Testis (tissue), 2 donors: ENCODE measurements at regions not wholly inside any gene's neighbourhood (a gene's known extent, or its start where the extent isn't known, plus 50 kb on each side); places are given as distances from the start of the nearest gene placed in this dataset.
"Not testable (repeated sequence)": the region's sequence is repeated elsewhere in the genome, so short reads cannot be mapped to it uniquely, and the experiment has no call there.

ENCODE experiments used
- DNase-seq: peaks from one replicate; pipeline ENCODE4 v3.0.0-alpha.2; 2019
- H3K27ac ChIP-seq, 2 donors: fragments of 200-600 bp; sonication (generic); one replicate each; pipeline ENCODE4 v1.5.1; 2019
- H3K27me3 ChIP-seq: fragments of 200-600 bp; sonication (generic); one replicate; pipeline ENCODE4 v1.5.1; 2019
- H3K36me3 ChIP-seq: fragments of 200-600 bp; sonication (generic); one replicate; pipeline ENCODE4 v1.5.1; 2017; ENCODE audit warnings: low read depth; ENCODE audit errors: missing control alignments
- H3K4me1 ChIP-seq: fragments of 200-600 bp; sonication (generic); one replicate; pipeline ENCODE4 v1.5.1; 2019
- H3K4me3 ChIP-seq, 2 donors: fragments of 200-600 bp; sonication (generic); one replicate each; pipeline ENCODE4 v1.5.1; 2017 to 2019
- H3K9me3 ChIP-seq: fragments of 200-600 bp; sonication (generic); one replicate; pipeline ENCODE4 v1.5.1; 2017
- WGBS, 2 donors: methylation state at CpG; one replicate each; pipeline ENCODE4 v1.1.5; 2018; 5-methylcytosine and 5-hydroxymethylcytosine counted together
- intact Hi-C: fragments of 100-400 bp; cut with DNase I; formaldehyde crosslinking; loops from one replicate; pipeline ENCODE4 v1.15.1; 2023; ENCODE audit warnings: low total_unique reads
- TF ChIP-seq, protein P1 (sequence below), 3 experiments: fragments of 450-650 bp in 2 of 3; fragments of 200-600 bp in 1 of 3; sonication (generic) in 1 of 3; IDR thresholded peaks; one replicate each; pipeline ENCODE4 v1.5.1; 2016 to 2019; ENCODE audit warnings: antibody characterized with exemption in 3 of 3, mild to moderate bottlenecking in 2 of 3, moderate library complexity in 1 of 3

DNA sequence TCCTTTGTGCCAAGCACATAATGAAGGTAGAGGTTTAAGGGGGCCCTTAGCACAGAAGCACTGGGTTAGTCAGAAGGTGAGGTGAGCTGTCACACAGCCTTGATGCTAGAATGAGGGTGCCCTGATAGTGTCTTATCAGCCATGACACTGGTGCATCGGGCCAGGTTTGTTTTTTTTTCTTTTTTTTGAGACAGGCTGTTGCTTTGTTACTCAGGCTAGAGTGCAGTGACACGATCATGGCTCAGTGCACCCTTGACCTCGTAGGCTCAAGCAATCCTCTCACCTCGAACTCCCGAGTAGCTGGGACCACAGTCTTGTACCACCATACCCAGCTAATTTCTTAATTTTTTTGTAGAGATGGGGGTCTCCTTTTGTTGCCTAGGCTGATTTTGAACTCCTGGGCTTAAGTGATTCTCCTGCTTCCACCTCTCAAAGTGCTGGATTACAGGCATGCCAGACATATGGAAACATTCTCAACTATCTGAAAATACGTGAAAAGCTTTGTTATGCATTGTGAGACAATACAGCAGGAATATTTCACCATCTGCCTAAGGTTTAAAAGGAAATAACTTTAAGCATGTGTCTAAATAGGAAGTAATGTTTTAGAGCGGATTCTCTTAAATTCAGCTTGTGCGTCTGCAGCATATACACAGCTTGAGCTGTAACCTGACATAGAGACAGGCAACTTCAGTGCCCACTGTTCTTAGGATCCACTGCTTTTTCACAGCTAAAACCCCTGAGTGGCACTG lies 128.4 kb downstream of the FOXD4L6 start:
- H3K27ac ChIP-seq, H3K4me1 ChIP-seq, H3K4me3 ChIP-seq, H3K9me3 ChIP-seq, H3K36me3 ChIP-seq, H3K27me3 ChIP-seq, intact Hi-C loops, DNase-seq: not testable (repeated sequence)
- WGBS, 2 donors = 67 to 69% methylated on average over 8 of the region's 8 CpGs

DNA sequence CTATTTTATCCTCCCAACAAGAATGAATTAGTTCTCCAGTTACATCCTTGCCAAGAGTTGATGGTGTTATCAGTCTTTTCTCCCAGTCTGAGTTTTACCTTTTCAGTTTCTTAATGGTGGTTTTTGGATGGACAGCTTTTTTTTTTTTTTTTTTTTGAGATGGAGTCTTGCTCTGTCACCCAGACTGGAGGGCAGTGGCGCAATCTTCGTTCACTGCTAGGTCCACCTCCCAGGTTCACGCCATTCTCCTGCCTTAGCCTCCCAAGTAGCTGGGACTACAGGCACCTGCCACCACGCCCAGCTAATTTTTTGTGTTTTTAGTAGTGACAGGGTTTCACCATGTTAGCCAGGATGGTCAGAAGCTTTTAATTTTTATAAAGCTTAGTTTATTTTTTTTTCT lies 133.0 kb downstream of the FOXD4L6 start:
- intact Hi-C loops, H3K4me3 ChIP-seq, H3K36me3 ChIP-seq, H3K9me3 ChIP-seq, DNase-seq, H3K27ac ChIP-seq, H3K27me3 ChIP-seq: not testable (repeated sequence)
- H3K4me1 ChIP-seq = peaks cover 15% of the 10 kb centered on the region
- 83 to 92% methylated on average over 4 of the region's 4 CpGs for WGBS, 2 donors

DNA sequence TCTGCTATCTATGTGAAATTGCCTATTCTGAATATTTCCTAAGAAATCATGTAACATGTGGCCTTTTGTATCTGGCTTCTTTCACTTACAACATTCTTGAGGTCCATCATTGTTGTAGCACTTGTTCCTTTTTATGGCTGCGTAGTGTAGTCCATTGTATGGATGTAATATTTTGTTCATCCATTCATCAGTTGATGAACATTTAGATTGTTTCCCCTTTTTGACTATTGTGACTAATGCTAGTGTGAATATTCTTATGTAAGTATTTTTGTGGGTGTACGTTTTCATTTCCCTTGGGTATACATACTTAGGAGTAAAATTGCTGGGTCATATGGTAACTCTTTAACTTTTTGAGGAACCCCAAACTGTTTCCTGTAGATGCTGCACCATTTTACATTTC lies 134.6 kb downstream of the FOXD4L6 start:
- H3K36me3 ChIP-seq, DNase-seq, H3K27me3 ChIP-seq, intact Hi-C loops, H3K27ac ChIP-seq, H3K9me3 ChIP-seq, H3K4me3 ChIP-seq: not testable (repeated sequence)
- 56 to 61% methylated on average over 2 of the region's 2 CpGs for WGBS, 2 donors
- peaks cover 15% of the 10 kb centered on the region for H3K4me1 ChIP-seq

DNA sequence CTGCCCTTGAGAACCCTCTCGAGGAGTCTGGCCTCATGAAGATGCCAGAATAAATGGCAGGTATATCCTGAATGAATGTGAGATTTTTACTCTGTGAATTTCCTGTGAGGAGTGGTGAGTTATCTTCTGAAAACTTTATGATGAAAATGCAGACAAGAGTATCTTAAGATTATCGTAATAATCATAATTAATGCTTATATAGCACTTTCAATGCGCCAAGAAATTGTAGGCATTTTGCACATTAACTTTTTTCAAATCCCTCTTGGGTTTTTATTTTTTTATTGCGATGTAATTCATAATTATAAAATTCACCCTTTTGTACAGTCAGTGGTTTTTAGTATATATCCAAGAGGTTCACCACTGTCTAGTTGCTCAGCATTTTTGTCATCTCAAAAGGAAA lies 135.1 kb downstream of the FOXD4L6 start:
- WGBS, 2 donors = 51 to 68% methylated on average over 4 of the region's 4 CpGs
- DNase-seq, intact Hi-C loops, H3K27me3 ChIP-seq, H3K27ac ChIP-seq, H3K9me3 ChIP-seq, H3K36me3 ChIP-seq, H3K4me3 ChIP-seq: not testable (repeated sequence)
- peaks cover 15% of the 10 kb centered on the region for H3K4me1 ChIP-seq

DNA sequence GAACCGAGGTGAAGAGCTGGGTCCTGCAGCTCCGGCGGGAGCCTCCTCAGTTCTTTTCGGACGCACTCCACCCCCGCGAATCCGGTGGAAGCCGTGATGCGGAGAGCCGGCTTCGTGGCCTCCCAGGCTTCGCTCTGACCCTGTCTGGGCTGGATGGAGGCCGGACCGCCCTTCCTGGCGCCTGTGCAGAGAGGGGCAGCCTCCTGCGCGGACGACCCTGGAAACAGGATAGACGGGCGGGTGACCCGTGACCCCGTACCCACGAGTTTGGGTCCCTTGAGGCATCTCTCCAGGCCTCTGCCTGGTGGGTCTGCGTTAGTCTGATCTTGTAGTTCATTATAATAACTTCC lies 136.0 kb downstream of the FOXD4L6 start:
- H3K9me3 ChIP-seq, intact Hi-C loops, H3K27me3 ChIP-seq, H3K36me3 ChIP-seq: not testable (repeated sequence)
- 3 to 15% methylated on average over 14 to 25 of the region's 25 CpGs for WGBS, 2 donors
- Histone ChIP-seq H3K27ac (peak overlapping the region; percentile 83 to 96), H3K4me3 (peak overlapping the region; percentile 80 to 94), H3K4me1 (peaks cover 15% of the 10 kb centered on the region)
- DNase-seq = peak; percentile 69

DNA sequence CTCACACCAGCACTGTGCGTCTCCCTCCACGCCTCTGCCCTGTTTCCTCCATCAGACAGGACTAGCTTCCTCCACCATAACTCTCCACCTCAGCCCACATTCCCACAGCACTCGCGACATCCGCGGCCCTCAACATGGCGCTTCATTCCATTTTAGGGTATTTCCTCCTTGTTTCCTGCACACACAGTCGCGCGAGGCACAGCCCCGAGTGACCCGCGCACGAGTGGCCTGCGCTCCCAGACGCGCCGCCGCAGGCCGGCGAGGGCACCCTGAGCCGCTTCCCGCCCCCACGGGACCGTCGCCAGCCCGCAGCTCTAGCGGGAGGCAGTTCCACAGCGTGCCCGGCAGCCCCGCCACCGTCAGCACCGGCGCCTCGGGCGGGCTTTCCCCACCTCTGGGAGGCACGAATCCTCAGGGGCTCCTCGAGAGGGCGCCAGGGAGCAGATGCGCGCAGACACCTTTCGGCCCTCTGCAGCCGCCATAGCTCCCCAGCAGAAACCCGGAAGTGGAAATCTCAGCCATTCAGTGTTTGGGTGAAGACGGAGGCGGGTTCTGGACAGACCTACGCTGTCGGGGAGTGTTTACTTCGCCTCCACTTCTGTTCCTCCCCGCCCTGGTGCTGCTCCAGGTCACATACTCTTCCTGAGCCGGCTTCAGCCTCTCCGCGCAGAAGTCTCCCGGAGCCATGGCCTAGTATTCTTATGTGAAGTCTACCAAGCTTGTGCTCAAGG lies 136.6 kb downstream of the FOXD4L6 start:
- H3K27me3 ChIP-seq, intact Hi-C loops, H3K9me3 ChIP-seq, H3K36me3 ChIP-seq: not testable (repeated sequence)
- WGBS, 2 donors = 10% methylated on average over 54 of the region's 54 CpGs
- Histone ChIP-seq H3K27ac (peak overlapping the region; percentile 83 to 96), H3K4me1 (peaks cover 15% of the 10 kb centered on the region), H3K4me3 (peak overlapping the region; percentile 80 to 94)
- DNase-seq = peak; percentile 99
- TF ChIP-seq, protein P1, sequence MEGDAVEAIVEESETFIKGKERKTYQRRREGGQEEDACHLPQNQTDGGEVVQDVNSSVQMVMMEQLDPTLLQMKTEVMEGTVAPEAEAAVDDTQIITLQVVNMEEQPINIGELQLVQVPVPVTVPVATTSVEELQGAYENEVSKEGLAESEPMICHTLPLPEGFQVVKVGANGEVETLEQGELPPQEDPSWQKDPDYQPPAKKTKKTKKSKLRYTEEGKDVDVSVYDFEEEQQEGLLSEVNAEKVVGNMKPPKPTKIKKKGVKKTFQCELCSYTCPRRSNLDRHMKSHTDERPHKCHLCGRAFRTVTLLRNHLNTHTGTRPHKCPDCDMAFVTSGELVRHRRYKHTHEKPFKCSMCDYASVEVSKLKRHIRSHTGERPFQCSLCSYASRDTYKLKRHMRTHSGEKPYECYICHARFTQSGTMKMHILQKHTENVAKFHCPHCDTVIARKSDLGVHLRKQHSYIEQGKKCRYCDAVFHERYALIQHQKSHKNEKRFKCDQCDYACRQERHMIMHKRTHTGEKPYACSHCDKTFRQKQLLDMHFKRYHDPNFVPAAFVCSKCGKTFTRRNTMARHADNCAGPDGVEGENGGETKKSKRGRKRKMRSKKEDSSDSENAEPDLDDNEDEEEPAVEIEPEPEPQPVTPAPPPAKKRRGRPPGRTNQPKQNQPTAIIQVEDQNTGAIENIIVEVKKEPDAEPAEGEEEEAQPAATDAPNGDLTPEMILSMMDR (IDR thresholded peaks at IDR 0.05) = peak; percentile 42 to 93 (median 89)

DNA sequence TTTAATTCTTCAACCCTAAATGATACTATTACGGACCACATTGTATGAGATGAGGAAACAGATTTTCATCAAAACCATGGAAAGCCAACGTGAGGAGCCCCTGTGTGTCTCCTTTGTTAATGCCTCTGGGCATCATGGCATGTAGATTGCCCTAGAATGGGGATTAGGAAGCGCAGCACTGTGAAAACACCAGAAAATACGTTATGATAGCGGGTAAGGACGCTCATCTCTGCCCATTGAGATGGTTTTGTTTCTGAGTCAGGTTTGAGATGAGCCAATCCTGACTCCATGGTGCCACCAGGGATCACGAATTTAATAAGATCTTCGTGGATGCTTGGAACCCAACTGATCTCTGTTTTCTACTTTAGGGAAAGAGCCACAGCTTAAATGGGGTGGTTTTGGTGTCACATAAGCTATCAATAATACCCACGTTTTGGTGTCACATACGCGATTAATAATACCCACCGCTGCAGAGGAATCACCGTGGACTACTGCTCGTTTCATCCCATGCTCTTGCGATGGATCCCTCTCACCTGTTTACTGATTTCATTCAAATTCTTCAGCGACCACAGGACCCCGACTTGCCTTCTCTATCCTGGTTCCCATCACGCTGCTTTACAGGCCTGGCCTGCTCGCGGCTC lies 137.3 kb downstream of the FOXD4L6 start:
- WGBS, 2 donors = 41% methylated on average over 20 of the region's 20 CpGs
- H3K27me3 ChIP-seq, intact Hi-C loops, H3K36me3 ChIP-seq, H3K9me3 ChIP-seq, DNase-seq: not testable (repeated sequence)
- Histone ChIP-seq H3K27ac (peak overlapping the region; percentile 83 to 96), H3K4me3 (peak overlapping the region; percentile 80 to 94), H3K4me1 (peaks cover 15% of the 10 kb centered on the region)

DNA sequence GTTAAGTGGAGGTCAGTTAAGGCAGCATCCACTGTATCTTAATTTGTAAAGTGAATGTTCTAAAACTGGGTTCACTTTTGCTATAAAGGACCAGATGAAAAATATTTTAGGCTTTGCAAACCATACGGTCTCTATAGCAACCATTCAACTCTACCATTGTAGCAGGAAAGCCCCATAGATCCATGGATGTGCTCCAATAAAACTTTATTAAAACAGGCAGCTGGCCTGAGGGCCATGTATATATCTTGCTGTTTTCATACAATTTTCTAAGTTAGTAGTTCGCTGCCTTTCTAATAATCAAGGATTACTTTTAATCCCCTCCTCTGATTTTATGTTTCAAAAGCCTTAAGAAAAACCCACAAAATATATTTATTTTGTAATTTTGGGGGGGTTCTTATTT lies 142.1 kb downstream of the FOXD4L6 start:
- H3K4me1 ChIP-seq, intact Hi-C loops: not testable (repeated sequence)
- 75 to 80% methylated on average over 2 of the region's 2 CpGs for WGBS, 2 donors

DNA sequence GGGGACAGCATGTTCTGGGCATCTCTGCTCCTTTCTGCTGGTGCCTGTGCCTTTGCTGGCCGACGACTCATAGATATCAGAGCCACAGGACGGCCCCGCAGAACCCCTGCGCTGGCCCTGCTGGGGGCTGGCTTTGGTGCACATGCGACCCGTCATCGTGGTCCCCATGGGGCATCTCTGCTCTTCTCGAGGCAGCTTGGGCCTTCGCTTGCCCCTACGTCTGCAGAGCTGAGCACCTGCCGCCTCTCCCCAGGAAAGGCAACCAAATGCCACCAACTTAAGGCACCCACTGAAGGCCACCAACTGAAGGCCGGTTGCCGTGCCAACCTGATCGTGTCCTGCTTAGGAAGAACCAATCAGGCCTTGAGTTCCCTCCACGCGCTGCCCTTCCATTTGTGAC lies 153.1 kb downstream of the FOXD4L6 start:
- H3K4me1 ChIP-seq, H3K27me3 ChIP-seq, intact Hi-C loops, H3K4me3 ChIP-seq, H3K9me3 ChIP-seq, H3K36me3 ChIP-seq, DNase-seq, H3K27ac ChIP-seq: not testable (repeated sequence)
- WGBS, 2 donors = 47 to 75% methylated on average over 13 to 17 of the region's 17 CpGs

More for the DNA sequence above, 142.1 kb downstream of the FOXD4L6 start:
- not testable (repeated sequence) for H3K27me3 ChIP-seq, H3K36me3 ChIP-seq, H3K9me3 ChIP-seq, DNase-seq, H3K4me3 ChIP-seq, H3K27ac ChIP-seq

DNA sequence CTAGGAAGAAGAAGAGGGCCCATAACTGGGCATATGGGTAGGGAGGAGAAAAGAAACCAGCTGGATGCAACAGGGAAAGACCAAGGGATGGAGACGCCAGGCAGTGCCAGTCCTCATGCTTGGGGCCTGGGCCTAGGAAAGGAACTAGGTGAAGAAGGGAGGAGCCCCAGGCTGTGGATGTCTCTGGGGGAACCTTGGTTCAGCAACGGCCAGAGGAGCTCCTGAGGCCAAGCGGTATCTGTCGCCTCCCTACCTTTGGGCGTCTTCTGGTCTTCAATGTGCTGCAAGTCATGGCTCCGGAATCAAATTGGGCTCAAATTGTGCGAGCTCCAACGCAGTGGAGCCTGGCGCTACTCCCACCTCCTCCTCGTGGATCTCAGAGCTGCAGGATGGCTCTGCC lies 153.6 kb downstream of the FOXD4L6 start:
- H3K27me3 ChIP-seq, intact Hi-C loops: not testable (repeated sequence)

DNA sequence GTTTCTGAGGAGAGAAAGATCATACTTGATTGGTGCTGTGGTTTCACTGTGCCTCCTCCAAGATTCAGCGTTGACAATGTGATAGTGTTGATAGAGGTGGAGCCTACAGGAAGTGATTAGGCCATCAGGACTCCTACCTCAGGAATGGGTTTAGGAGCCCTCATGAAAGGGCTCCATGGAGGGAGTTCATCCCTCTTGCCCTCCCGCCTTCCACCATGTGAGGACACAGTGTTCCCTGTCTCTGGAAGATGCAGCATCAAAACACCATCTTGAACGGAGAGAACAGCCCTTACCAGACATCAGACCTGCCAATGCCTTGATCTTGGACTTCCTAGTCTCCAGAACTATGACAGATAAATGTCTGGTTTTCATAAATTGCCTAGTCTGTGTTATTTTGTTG lies 156.7 kb downstream of the FOXD4L6 start:
- H3K27ac ChIP-seq, H3K36me3 ChIP-seq, H3K9me3 ChIP-seq, H3K27me3 ChIP-seq, intact Hi-C loops, H3K4me1 ChIP-seq, DNase-seq, H3K4me3 ChIP-seq: not testable (repeated sequence)
- WGBS, 2 donors = 67 to 74% methylated on average over 3 of the region's 3 CpGs

More for the DNA sequence above, 153.6 kb downstream of the FOXD4L6 start:
- not testable (repeated sequence) for H3K9me3 ChIP-seq, H3K4me3 ChIP-seq, DNase-seq, H3K36me3 ChIP-seq, H3K4me1 ChIP-seq, H3K27ac ChIP-seq
- WGBS, 2 donors = 82 to 89% methylated on average over 4 to 6 of the region's 10 CpGs
